PC-9 (cell line): ENCODE measurements at regions not wholly inside any gene's neighbourhood (a gene's known extent, or its start where the extent isn't known, plus 50 kb on each side); places are given as distances from the start of the nearest gene placed in this dataset.
"Not testable (repeated sequence)": the region's sequence is repeated elsewhere in the genome, so short reads cannot be mapped to it uniquely, and the experiment has no call there.

Source experiments
- BruUV-seq: library from RNA; stranded (reverse); fragments of 400-500 nt; replicated peaks from 2 replicates; lab custom pipeline; 2021; lab: Mats Ljungman, UMichigan
- CTCF ChIA-PET: fragments of 300-600 bp; sonication (Branson Sonifier 250); formaldehyde crosslinking; loops from one replicate; lab custom pipeline; 2022; ENCODE audit warnings: antibody characterized with exemption; lab: Charles Lee
- POLR2A ChIA-PET: fragments of 300-600 bp; sonication (Branson Sonifier 250); formaldehyde crosslinking; loops from one replicate; lab custom pipeline; 2022; ENCODE audit warnings: antibody characterized with exemption; ENCODE audit not compliant: unreplicated experiment; lab: Charles Lee
- DNase-seq, 2 experiments: peaks; one replicate each; pipeline versions ENCODE4 v3.0.0 to v3.0.0-alpha.2; 2015 to 2022; ENCODE audit warnings: mixed read lengths in 1 of 2
- H2AFZ ChIP-seq: fragments of 200-600 bp; sonication (generic); 2 replicates; pipeline ENCODE4 v1.8.1; 2017; ENCODE audit warnings: antibody characterized with exemption
- H3F3A ChIP-seq: fragments of 200-600 bp; sonication (generic); 2 replicates; pipeline ENCODE4 v1.8.1; 2017; ENCODE audit warnings: antibody characterized with exemption, mild to moderate bottlenecking, low read depth; ENCODE audit not compliant: insufficient read depth
- H3K27ac ChIP-seq: fragments of 200-600 bp; sonication (generic); 2 replicates; pipeline ENCODE4 v1.6.1; 2016; ENCODE audit warnings: mixed run types
- H3K27me3 ChIP-seq: fragments of 200-600 bp; sonication (generic); 2 replicates; pipeline ENCODE4 v1.6.1; 2016; ENCODE audit warnings: low read depth, mixed run types; ENCODE audit not compliant: insufficient read depth
- H3K36me3 ChIP-seq: fragments of 200-600 bp; sonication (generic); 2 replicates; pipeline ENCODE4 v1.6.1; 2016; ENCODE audit warnings: low read depth, mixed run types
- H3K4me1 ChIP-seq: fragments of 200-600 bp; sonication (generic); replicated peaks from 2 replicates; pipeline ENCODE4 v1.6.1; 2016; ENCODE audit warnings: mixed run types; ENCODE audit not compliant: insufficient read depth
- H3K4me2 ChIP-seq: fragments of 200-600 bp; sonication (generic); 2 replicates; pipeline ENCODE4 v1.6.1; 2017; ENCODE audit warnings: mixed run types
- H3K4me3 ChIP-seq: fragments of 200-600 bp; sonication (generic); 2 replicates; pipeline ENCODE4 v1.6.1; 2016; ENCODE audit warnings: mixed run types
- H3K79me2 ChIP-seq: fragments of 200-600 bp; sonication (generic); 2 replicates; pipeline ENCODE4 v1.6.1; 2017; ENCODE audit warnings: low read depth, mixed run types
- H3K9me2 ChIP-seq: fragments of 200-600 bp; sonication (generic); 2 replicates; pipeline ENCODE4 v1.8.1; 2017; ENCODE audit warnings: mild to moderate bottlenecking; ENCODE audit not compliant: insufficient read depth
- H3K9me3 ChIP-seq: fragments of 200-600 bp; sonication (generic); 2 replicates; pipeline ENCODE4 v1.8.1; 2016; ENCODE audit warnings: low read depth; ENCODE audit not compliant: insufficient read depth
- H4K20me1 ChIP-seq: fragments of 200-600 bp; sonication (generic); 2 replicates; pipeline ENCODE4 v1.8.1; 2017; ENCODE audit not compliant: insufficient read depth
- CTCF ChIP-seq: fragments of 200-600 bp; sonication (generic); conservative IDR thresholded peaks from 2 replicates; pipeline ENCODE4 v1.6.1; 2017; ENCODE audit warnings: mixed run types, antibody characterized with exemption, mild to moderate bottlenecking, moderate library complexity
- EZH2 ChIP-seq: fragments of 200-600 bp; sonication (generic); IDR thresholded peaks from 2 replicates; pipeline ENCODE4 v1.8.0; 2017; ENCODE audit warnings: antibody characterized with exemption, low read depth
- intact Hi-C: fragments of 100-400 bp; cut with micrococcal nuclease; formaldehyde crosslinking; loops from one replicate; pipeline ENCODE4 v1.10.0; 2022; ENCODE audit not compliant: unreplicated experiment

- H3K79me2 ChIP-seq = no peaks in the 10 kb centered on the region
- H2AFZ ChIP-seq = no peak overlapping the region
- H3K9me3 ChIP-seq = no peaks in the 10 kb centered on the region
- H3K27ac ChIP-seq = no peak overlapping the region
- H3K4me3 ChIP-seq = no peak overlapping the region
- no peaks in the 10 kb centered on the region for H3K36me3 ChIP-seq
- no peaks in the 10 kb centered on the region for H4K20me1 ChIP-seq
- H3K9me2 ChIP-seq = no peaks in the 10 kb centered on the region
- H3K27me3 ChIP-seq = peaks cover 3% of the 10 kb centered on the region; the same call in 1 of the 2 replicates
- intact Hi-C loops = no loop called here
- no peaks in the 10 kb centered on the region for H3K4me1 ChIP-seq
- ChIA-PET POLR2A (no interaction called here), CTCF (no interaction called here)
- no peaks in the 10 kb centered on the region for H3F3A ChIP-seq
- no peak overlapping the region for H3K4me2 ChIP-seq
- TF ChIP-seq EZH2 (no peak), CTCF (no peak)
- no peak for DNase-seq
- BruUV-seq = no TSS peak
Measured at GRCh38 chr1:29756498-29756897, 520.2 kb downstream of the PTPRU start.

- no peak overlapping the region for H3K27ac ChIP-seq
- peaks cover 3% of the 10 kb centered on the region; the same call in 1 of the 2 replicates for H3K27me3 ChIP-seq
- no peak for DNase-seq
- no peaks in the 10 kb centered on the region for H3K4me1 ChIP-seq
- POLR2A ChIA-PET = no interaction called here
- H3K9me2 ChIP-seq = no peaks in the 10 kb centered on the region
- no peak overlapping the region for H2AFZ ChIP-seq
- H3K4me3 ChIP-seq = no peak overlapping the region
- no peaks in the 10 kb centered on the region for H3K36me3 ChIP-seq
- H4K20me1 ChIP-seq = no peaks in the 10 kb centered on the region
- TF ChIP-seq EZH2 (no peak), CTCF (no peak)
- no peaks in the 10 kb centered on the region for H3F3A ChIP-seq
- no TSS peak for BruUV-seq
- H3K9me3 ChIP-seq = no peaks in the 10 kb centered on the region
- no peaks in the 10 kb centered on the region for H3K79me2 ChIP-seq
- H3K4me2 ChIP-seq = no peak overlapping the region
- intact Hi-C loops = no loop called here
- CTCF ChIA-PET = no interaction called here
Measured at GRCh38 chr1:29756085-29756484, 519.8 kb downstream of the PTPRU start.

DNA sequence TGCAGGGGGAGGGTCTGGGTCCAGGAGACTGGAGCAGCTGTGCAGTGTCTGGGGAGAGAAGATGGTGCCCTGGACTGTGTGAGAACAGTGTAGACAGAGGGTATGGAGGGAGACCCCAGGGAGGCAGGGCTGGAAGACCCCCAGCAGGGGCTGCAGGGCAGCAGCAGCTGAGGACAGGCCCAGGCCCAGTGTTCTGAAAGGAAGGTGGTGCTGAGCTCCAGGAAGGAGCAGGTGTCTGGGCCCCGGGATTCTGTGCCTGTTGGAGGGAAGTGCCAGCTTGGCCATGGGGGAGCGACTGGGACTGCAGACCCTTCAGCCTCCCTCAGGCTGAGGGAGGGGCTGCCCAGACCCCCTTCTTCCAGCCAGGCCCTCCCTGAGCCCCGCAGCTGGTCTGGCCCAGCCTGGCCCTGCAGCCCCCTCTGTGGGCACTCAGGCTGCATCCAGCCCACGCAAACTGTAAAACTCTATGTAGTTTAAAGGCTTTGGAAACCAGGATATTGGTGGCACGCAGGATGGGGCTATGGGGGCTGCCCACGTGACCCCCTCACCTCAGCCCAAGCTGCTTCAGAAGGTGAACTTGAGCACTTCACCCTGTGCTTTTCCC, 519.2 kb downstream of the PTPRU start:
- H3K79me2 ChIP-seq, H3K36me3 ChIP-seq, H3K9me3 ChIP-seq, H3K27me3 ChIP-seq, CTCF ChIA-PET, intact Hi-C loops, DNase-seq, H2AFZ ChIP-seq, POLR2A ChIA-PET, H3K4me3 ChIP-seq, H3K4me1 ChIP-seq, H3K27ac ChIP-seq, H3F3A ChIP-seq, BruUV-seq, H4K20me1 ChIP-seq, H3K9me2 ChIP-seq, H3K4me2 ChIP-seq: not testable (repeated sequence)
